GM23338 (cell line): ENCODE measurements at regions not wholly inside any gene's neighbourhood (a gene's known extent, or its start where the extent isn't known, plus 50 kb on each side); places are given as distances from the start of the nearest gene placed in this dataset.

Experiments used
- ATAC-seq: fragments of 200-7000 bp; cut with Tn5 transposase; 3 replicates; pipeline ENCODE4 v1.9.1; 2020
- DNase-seq: peaks from one replicate; pipeline ENCODE4 v3.0.0-alpha.2; 2015; ENCODE audit warnings: low spot score
- H2AFZ ChIP-seq: fragments of 200-600 bp; sonication (generic); 2 replicates; pipeline ENCODE4 v1.8.0; 2016; ENCODE audit warnings: antibody characterized with exemption, mild to moderate bottlenecking, moderate library complexity
- H3F3A ChIP-seq: fragments of 200-600 bp; sonication (generic); replicated peaks from 2 replicates; pipeline ENCODE4 v1.8.0; 2017; ENCODE audit warnings: antibody characterized with exemption, mixed run types, low read depth
- H3K27ac ChIP-seq: fragments of 200-600 bp; sonication (generic); 2 replicates; pipeline ENCODE4 v1.6.1; 2016; ENCODE audit warnings: low read depth
- H3K27me3 ChIP-seq: fragments of 200-600 bp; sonication (generic); 2 replicates; pipeline ENCODE4 v1.8.0; 2016; ENCODE audit warnings: mild to moderate bottlenecking, mixed run types, moderate library complexity; ENCODE audit not compliant: insufficient read depth
- H3K36me3 ChIP-seq: fragments of 200-600 bp; sonication (generic); 2 replicates; pipeline ENCODE4 v1.8.0; 2016; ENCODE audit warnings: mild to moderate bottlenecking; ENCODE audit not compliant: insufficient read depth
- H3K4me1 ChIP-seq: fragments of 200-600 bp; sonication (generic); 2 replicates; pipeline ENCODE4 v1.8.0; 2016; ENCODE audit warnings: mild to moderate bottlenecking, moderate library complexity; ENCODE audit not compliant: insufficient read depth
- H3K4me2 ChIP-seq: fragments of 200-600 bp; sonication (generic); 2 replicates; pipeline ENCODE4 v1.7.1; 2017; ENCODE audit warnings: mixed run types
- H3K4me3 ChIP-seq: fragments of 200-600 bp; sonication (generic); 2 replicates; pipeline ENCODE4 v1.6.1; 2016; ENCODE audit warnings: mixed run types
- H3K79me2 ChIP-seq: fragments of 200-600 bp; sonication (generic); replicated peaks from 2 replicates; pipeline ENCODE4 v1.8.0; 2017; ENCODE audit warnings: mild to moderate bottlenecking; ENCODE audit not compliant: insufficient read depth
- H3K9me2 ChIP-seq: fragments of 200-600 bp; sonication (generic); 2 replicates; pipeline ENCODE4 v1.8.0; 2017; ENCODE audit not compliant: insufficient read depth
- H4K20me1 ChIP-seq: fragments of 200-600 bp; sonication (generic); replicated peaks from 2 replicates; pipeline ENCODE4 v1.8.0; 2017; ENCODE audit warnings: mild to moderate bottlenecking; ENCODE audit not compliant: insufficient read depth
- H3K27ac Mint-ChIP-seq: 2 replicates; pipeline ENCODE4 v1.8.0; 2020; ENCODE audit warnings: inconsistent platforms, mild to moderate bottlenecking, moderate library complexity, mixed read lengths
- H3K27me3 Mint-ChIP-seq: 3 replicates; pipeline ENCODE4 v1.8.0; 2022; ENCODE audit warnings: low read depth, mild to moderate bottlenecking, moderate library complexity, mixed read lengths, inconsistent platforms; ENCODE audit not compliant: insufficient read depth, poor library complexity
- H3K36me3 Mint-ChIP-seq: 3 replicates; pipeline ENCODE4 v1.8.0; 2021; ENCODE audit warnings: low read depth, mild to moderate bottlenecking, inconsistent platforms, moderate library complexity, mixed read lengths
- H3K4me1 Mint-ChIP-seq: 3 replicates; pipeline ENCODE4 v1.8.0; 2020; ENCODE audit warnings: mild to moderate bottlenecking, inconsistent platforms, mixed read lengths
- H3K4me3 Mint-ChIP-seq: 3 replicates; pipeline ENCODE4 v1.8.0; 2021; ENCODE audit warnings: moderate library complexity, mild to moderate bottlenecking, inconsistent platforms, mixed read lengths
- H3K9me3 Mint-ChIP-seq: 3 replicates; pipeline ENCODE4 v1.8.0; 2020; ENCODE audit warnings: moderate library complexity, mild to moderate bottlenecking, inconsistent platforms, mixed read lengths
- CREB1 ChIP-seq: fragments of 250-450 bp; sonication (Bioruptor Pico); IDR thresholded peaks from 2 replicates; pipeline ENCODE4 v1.5.0; 2020; ENCODE audit warnings: low read depth, mild to moderate bottlenecking, moderate library complexity
- ETS1 ChIP-seq: IDR thresholded peaks from 2 replicates; pipeline ENCODE4 v1.6.1; 2016; ENCODE audit warnings: antibody characterized with exemption
- EZH2 ChIP-seq: fragments of 200-600 bp; sonication (generic); IDR thresholded peaks from one replicate; pipeline ENCODE4 v1.8.0; 2017; ENCODE audit warnings: antibody characterized with exemption, mild to moderate bottlenecking, low read depth; ENCODE audit not compliant: unreplicated experiment
- EZH2phosphoT487 ChIP-seq: fragments of 200-600 bp; sonication (generic); IDR thresholded peaks from one replicate; pipeline ENCODE4 v1.8.1; 2018; ENCODE audit warnings: antibody characterized with exemption; ENCODE audit not compliant: unreplicated experiment
- JUNB ChIP-seq: IDR thresholded peaks from one replicate; pipeline ENCODE4 v1.6.1; 2016; ENCODE audit warnings: antibody characterized with exemption; ENCODE audit not compliant: unreplicated experiment
- NANOG ChIP-seq: IDR thresholded peaks from 2 replicates; pipeline ENCODE4 v1.6.1; 2016; ENCODE audit warnings: antibody characterized with exemption, borderline replicate concordance
- POLR2AphosphoS5 ChIP-seq: IDR thresholded peaks from 2 replicates; pipeline ENCODE4 v1.6.1; 2016; ENCODE audit warnings: antibody characterized with exemption, low read depth
- REST ChIP-seq: IDR thresholded peaks from one replicate; pipeline ENCODE4 v1.6.1; 2018; ENCODE audit warnings: antibody characterized with exemption; ENCODE audit not compliant: unreplicated experiment
- STAT1 ChIP-seq: IDR thresholded peaks from one replicate; pipeline ENCODE4 v1.6.1; 2016; ENCODE audit warnings: antibody characterized with exemption; ENCODE audit not compliant: unreplicated experiment
- ZNF114 ChIP-seq: fragments of 250-450 bp; sonication (Bioruptor Pico); IDR thresholded peaks from 2 replicates; pipeline ENCODE4 v1.5.0; 2020; ENCODE audit warnings: mild to moderate bottlenecking, moderate library complexity
- ZNF331 ChIP-seq: fragments of 250-450 bp; sonication (Bioruptor Pico); IDR thresholded peaks from 2 replicates; pipeline ENCODE4 v1.5.0; 2020; ENCODE audit warnings: low read depth, mild to moderate bottlenecking, moderate library complexity
- ZNF462 ChIP-seq: fragments of 250-450 bp; sonication (Bioruptor Pico); IDR thresholded peaks from 2 replicates; pipeline ENCODE4 v1.5.0; 2020; ENCODE audit warnings: mild to moderate bottlenecking, moderate library complexity
- TF ChIP-seq, protein P1 (sequence below), 2 experiments: fragments of 200-600 bp in 1 of 2; sonication (generic) in 1 of 2; conservative IDR thresholded peaks; 2 replicates each; pipeline versions ENCODE4 v1.5.1 to v1.6.1; 2016 to 2017; ENCODE audit warnings: antibody characterized with exemption in 2 of 2, low read depth in 2 of 2, mild to moderate bottlenecking in 2 of 2, moderate library complexity in 1 of 2

DNA sequence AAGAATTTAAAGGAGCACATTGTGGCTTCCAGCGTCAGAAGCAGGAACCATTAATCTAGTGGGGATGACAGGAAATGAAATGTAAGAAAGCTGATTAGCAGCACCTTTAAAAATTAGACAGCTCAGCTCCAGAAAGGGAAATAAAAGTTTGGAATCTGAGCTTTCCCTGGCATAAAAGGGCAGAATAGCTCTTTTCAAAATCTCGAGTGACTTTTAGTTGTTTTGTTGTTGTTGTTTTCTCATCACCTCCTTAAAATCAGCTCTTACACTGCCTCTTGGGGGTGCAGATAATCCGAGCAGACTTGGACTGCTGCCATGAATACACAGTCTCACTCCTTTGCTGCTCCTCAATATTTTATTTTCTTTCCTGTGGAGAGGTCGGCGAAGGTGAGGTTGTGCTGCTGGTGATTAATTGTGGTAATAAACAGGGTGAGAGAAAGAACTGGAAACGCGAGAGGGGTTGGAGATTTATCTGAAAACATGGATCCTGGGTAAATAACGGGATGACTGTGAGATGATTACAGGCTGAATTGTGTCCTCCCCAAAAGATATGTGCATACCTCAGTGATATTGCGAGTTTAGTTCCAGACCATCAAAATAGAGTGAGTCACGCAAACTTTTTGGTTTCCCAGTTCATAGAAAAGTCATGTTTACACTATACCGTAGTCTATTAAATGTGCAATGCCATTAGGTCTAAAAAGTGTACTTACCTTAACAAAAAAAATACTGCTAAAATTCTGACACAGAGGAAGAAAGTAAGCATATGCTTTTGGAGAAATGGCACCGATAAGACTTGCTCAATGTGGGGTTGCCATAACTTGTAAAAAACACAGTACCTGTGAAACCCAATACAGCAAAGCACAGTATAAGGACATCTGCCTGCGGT is 787.7 kb downstream of the UQCRFS1 start:
- no peak overlapping the region for H2AFZ ChIP-seq

More for the DNA sequence above, 787.7 kb downstream of the UQCRFS1 start:
- peaks cover 4% of the 10 kb centered on the region; the same call in 1 of the 2 replicates for H3K9me2 ChIP-seq
- no peak for ATAC-seq
- Mint-ChIP-seq H3K27ac (peak overlapping the region; percentile 93), H3K4me3 (no peak overlapping the region; the same call in 2 of the 3 replicates), H3K27me3 (peaks cover 11% of the 10 kb centered on the region), H3K36me3 (no peaks in the 10 kb centered on the region; the same call in 1 of the 3 replicates), H3K4me1 (peaks cover 47% of the 10 kb centered on the region), H3K9me3 (peaks cover 12% of the 10 kb centered on the region; the same call in 2 of the 3 replicates)
- H4K20me1 ChIP-seq: no peaks in the 10 kb centered on the region
- H3K79me2 ChIP-seq: no peaks in the 10 kb centered on the region
- peak overlapping the region; percentile 56 for H3K4me2 ChIP-seq
- no peak overlapping the region for H3K4me3 ChIP-seq
- H3K27ac ChIP-seq: peak overlapping the region; percentile 92
- H3F3A ChIP-seq: no peaks in the 10 kb centered on the region
- H3K4me1 ChIP-seq: peaks cover 22% of the 10 kb centered on the region
- H3K36me3 ChIP-seq: no peaks in the 10 kb centered on the region
- TF ChIP-seq, protein P1, sequence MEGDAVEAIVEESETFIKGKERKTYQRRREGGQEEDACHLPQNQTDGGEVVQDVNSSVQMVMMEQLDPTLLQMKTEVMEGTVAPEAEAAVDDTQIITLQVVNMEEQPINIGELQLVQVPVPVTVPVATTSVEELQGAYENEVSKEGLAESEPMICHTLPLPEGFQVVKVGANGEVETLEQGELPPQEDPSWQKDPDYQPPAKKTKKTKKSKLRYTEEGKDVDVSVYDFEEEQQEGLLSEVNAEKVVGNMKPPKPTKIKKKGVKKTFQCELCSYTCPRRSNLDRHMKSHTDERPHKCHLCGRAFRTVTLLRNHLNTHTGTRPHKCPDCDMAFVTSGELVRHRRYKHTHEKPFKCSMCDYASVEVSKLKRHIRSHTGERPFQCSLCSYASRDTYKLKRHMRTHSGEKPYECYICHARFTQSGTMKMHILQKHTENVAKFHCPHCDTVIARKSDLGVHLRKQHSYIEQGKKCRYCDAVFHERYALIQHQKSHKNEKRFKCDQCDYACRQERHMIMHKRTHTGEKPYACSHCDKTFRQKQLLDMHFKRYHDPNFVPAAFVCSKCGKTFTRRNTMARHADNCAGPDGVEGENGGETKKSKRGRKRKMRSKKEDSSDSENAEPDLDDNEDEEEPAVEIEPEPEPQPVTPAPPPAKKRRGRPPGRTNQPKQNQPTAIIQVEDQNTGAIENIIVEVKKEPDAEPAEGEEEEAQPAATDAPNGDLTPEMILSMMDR (conservative IDR thresholded peaks at IDR 0.05; ENCODE audit: low read depth in 2 of 2): no peak
- TF ChIP-seq CREB1 (CRISPR knock-in tag) (no peak), EZH2 (no peak), POLR2AphosphoS5 (no peak), ZNF462 (no peak), EZH2phosphoT487 (no peak), NANOG (no peak), ZNF114 (no peak), REST (no peak), STAT1 (no peak), ZNF331 (no peak), ETS1 (no peak), JUNB (no peak)
- no peak for DNase-seq
- no peaks in the 10 kb centered on the region for H3K27me3 ChIP-seq
